GM06990 (cell line): ENCODE measurements at regions not wholly inside any gene's neighbourhood (a gene's known extent, or its start where the extent isn't known, plus 50 kb on each side); places are given as distances from the start of the nearest gene placed in this dataset.

Source experiments
- DNase-seq: peaks from one replicate; pipeline ENCODE4 v3.0.0-alpha.2; 2011; ENCODE audit not compliant: insufficient read length; ENCODE audit errors: extremely low read depth
- H3K27me3 ChIP-seq: replicated peaks from 2 replicates; pipeline ENCODE4 v1.6.0; 2011; ENCODE audit warnings: low read length; ENCODE audit not compliant: control insufficient read depth, insufficient read depth
- H3K36me3 ChIP-seq: 2 replicates; pipeline ENCODE4 v1.5.1; 2011; ENCODE audit warnings: low read length; ENCODE audit not compliant: control insufficient read depth, insufficient read depth
- H3K4me3 ChIP-seq: replicated peaks from 2 replicates; pipeline ENCODE4 v1.5.1; 2011; ENCODE audit warnings: low read depth, mild to moderate bottlenecking, control low read depth, low read length
- TF ChIP-seq, protein P1 (sequence below): IDR thresholded peaks from 2 replicates; pipeline ENCODE4 v1.5.1; 2011; ENCODE audit warnings: low read length, control low read depth, mild to moderate bottlenecking, inconsistent platforms; ENCODE audit not compliant: insufficient read depth, poor library complexity, severe bottlenecking

- TF ChIP-seq, protein P1, sequence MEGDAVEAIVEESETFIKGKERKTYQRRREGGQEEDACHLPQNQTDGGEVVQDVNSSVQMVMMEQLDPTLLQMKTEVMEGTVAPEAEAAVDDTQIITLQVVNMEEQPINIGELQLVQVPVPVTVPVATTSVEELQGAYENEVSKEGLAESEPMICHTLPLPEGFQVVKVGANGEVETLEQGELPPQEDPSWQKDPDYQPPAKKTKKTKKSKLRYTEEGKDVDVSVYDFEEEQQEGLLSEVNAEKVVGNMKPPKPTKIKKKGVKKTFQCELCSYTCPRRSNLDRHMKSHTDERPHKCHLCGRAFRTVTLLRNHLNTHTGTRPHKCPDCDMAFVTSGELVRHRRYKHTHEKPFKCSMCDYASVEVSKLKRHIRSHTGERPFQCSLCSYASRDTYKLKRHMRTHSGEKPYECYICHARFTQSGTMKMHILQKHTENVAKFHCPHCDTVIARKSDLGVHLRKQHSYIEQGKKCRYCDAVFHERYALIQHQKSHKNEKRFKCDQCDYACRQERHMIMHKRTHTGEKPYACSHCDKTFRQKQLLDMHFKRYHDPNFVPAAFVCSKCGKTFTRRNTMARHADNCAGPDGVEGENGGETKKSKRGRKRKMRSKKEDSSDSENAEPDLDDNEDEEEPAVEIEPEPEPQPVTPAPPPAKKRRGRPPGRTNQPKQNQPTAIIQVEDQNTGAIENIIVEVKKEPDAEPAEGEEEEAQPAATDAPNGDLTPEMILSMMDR, result no peak
- H3K27me3 ChIP-seq, result no peaks in the 10 kb centered on the region
- H3K36me3 ChIP-seq, result no peaks in the 10 kb centered on the region
- DNase-seq, result no peak
- H3K4me3 ChIP-seq, result no peak overlapping the region
Measured at GRCh38 chr2:104616856-104617255, 237.1 kb upstream of the POU3F3 start.

- Histone ChIP-seq H3K4me3 (no peak overlapping the region), H3K27me3 (no peaks in the 10 kb centered on the region), H3K36me3 (no peaks in the 10 kb centered on the region)
- DNase-seq, result no peak
- TF ChIP-seq, protein P1, result no peak
Measured at GRCh38 chr2:104620801-104621200, 233.1 kb upstream of the POU3F3 start.

- no peaks in the 10 kb centered on the region for H3K36me3 ChIP-seq
- TF ChIP-seq, protein P1, result no peak
- no peak overlapping the region for H3K4me3 ChIP-seq
- DNase-seq, result no peak
- H3K27me3 ChIP-seq, result no peaks in the 10 kb centered on the region
Measured at GRCh38 chr2:104635608-104636007, 218.3 kb upstream of the POU3F3 start.

DNA sequence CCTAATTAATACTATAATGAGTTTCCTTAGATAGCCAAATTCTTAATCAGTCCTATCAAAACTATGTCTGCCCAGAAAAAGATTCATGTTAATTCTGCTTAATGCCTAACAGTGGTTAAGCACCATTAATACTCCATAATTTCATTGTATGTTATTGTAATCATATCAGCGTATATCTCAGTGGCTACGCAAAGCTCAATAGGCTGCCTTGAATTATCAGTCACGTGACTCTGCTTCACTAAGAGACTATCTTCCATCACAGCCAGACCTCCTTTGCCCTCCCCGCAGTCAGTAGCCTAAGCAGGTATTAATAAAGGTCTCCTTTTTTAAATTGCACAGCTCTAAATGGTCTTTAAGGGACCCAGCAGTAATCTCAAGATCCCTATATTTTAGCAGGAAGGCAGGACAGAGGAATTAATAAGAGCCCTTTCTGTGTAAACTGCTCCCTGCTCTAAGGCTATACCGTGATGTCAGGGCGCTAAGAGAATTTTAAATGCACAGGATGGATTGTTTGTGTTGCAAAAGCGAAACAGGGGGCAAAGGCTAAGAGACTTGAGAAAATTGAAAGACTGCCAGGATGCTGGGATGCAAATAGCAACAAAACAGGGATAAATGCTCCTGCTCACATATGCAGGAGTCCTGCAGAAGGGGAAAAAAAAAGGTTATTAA lies 215.6 kb upstream of the POU3F3 start:
- TF ChIP-seq, protein P1, result no peak
- no peaks in the 10 kb centered on the region for H3K27me3 ChIP-seq
- H3K36me3 ChIP-seq, result no peaks in the 10 kb centered on the region
- no peak for DNase-seq
- H3K4me3 ChIP-seq, result no peak overlapping the region

DNA sequence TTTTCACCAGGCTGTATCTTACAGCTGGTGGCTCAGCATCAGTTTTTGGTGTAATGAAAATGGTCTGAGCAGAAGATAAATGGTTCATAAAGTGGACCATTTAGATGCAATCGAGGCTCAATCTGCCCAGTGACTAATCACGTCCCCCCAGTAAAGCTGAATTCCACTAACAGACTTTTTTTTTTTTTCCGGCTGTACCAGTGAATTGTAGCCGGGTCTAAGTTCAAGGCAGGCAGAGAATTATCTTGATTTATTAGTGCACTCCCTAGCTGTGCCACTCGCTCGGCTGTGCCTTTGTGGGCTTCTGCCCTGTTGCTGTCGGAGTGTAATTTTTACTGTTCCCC lies 215.1 kb upstream of the POU3F3 start:
- Histone ChIP-seq H3K27me3 (no peaks in the 10 kb centered on the region), H3K36me3 (no peaks in the 10 kb centered on the region), H3K4me3 (no peak overlapping the region)
- TF ChIP-seq, protein P1, result no peak
- no peak for DNase-seq

DNA sequence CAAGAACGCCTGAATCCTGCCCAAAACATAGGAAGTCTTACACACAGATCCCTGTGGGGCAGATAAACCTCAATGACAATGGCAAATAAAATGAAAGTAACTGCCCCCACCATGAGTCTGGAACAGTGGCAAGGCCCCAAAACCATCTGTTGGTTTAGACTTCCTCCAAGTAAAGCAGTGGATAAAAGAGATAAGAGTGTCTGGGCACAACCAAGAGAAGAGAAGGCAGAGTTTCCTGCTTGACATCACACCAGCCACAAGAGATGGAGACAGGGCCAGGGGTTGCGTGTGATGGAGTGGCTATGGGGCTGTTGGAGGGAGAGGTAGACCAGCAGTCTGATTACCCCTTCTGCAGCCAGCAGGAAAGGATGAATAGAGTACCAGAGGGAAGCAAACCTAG lies 212.1 kb upstream of the POU3F3 start:
- no peaks in the 10 kb centered on the region for H3K36me3 ChIP-seq
- TF ChIP-seq, protein P1, result no peak
- H3K4me3 ChIP-seq, result no peak overlapping the region
- H3K27me3 ChIP-seq, result no peaks in the 10 kb centered on the region
- DNase-seq, result no peak
